C4-2B (cell line): ENCODE measurements at regions not wholly inside any gene's neighbourhood (a gene's known extent, or its start where the extent isn't known, plus 50 kb on each side); places are given as distances from the start of the nearest gene placed in this dataset.

Experiments
- CTCF ChIP-seq: fragments of 450-650 bp; conservative IDR thresholded peaks from 2 replicates; pipeline ENCODE4 v1.5.1; 2017; ENCODE audit warnings: mild to moderate bottlenecking
- ZFX ChIP-seq: fragments of 450-650 bp; IDR thresholded peaks from 2 replicates; pipeline ENCODE4 v1.6.1; 2017

- TF ChIP-seq CTCF = no peak
- no peak for TF ChIP-seq ZFX
Measured at GRCh38 chr14:71308671-71309070, 401.4 kb downstream of the PCNX1 start.
